Osteocyte (in vitro differentiated cells): ENCODE measurements at regions not wholly inside any gene's neighbourhood (a gene's known extent, or its start where the extent isn't known, plus 50 kb on each side); places are given as distances from the start of the nearest gene placed in this dataset.

Source experiments
- DNase-seq: peaks from one replicate; pipeline ENCODE4 v3.0.0; 2021; ENCODE audit warnings: mixed read lengths; ENCODE audit not compliant: unreplicated experiment; ENCODE audit errors: extremely low spot score
- H3K27ac Mint-ChIP-seq: one replicate; pipeline ENCODE4 v1.8.0; 2021; ENCODE audit warnings: mild to moderate bottlenecking, mixed read lengths; ENCODE audit not compliant: unreplicated experiment
- H3K27me3 Mint-ChIP-seq: one replicate; pipeline ENCODE4 v1.8.0; 2021; ENCODE audit warnings: mixed read lengths; ENCODE audit not compliant: unreplicated experiment
- H3K36me3 Mint-ChIP-seq: one replicate; pipeline ENCODE4 v1.8.0; 2021; ENCODE audit warnings: mixed read lengths; ENCODE audit not compliant: unreplicated experiment
- H3K4me1 Mint-ChIP-seq: one replicate; pipeline ENCODE4 v1.8.0; 2021; ENCODE audit warnings: mixed read lengths; ENCODE audit not compliant: unreplicated experiment
- H3K4me3 Mint-ChIP-seq: one replicate; pipeline ENCODE4 v1.8.0; 2021; ENCODE audit warnings: mild to moderate bottlenecking, moderate library complexity, mixed read lengths; ENCODE audit not compliant: unreplicated experiment
- H3K9me3 Mint-ChIP-seq: one replicate; pipeline ENCODE4 v1.8.0; 2021; ENCODE audit warnings: mixed read lengths; ENCODE audit not compliant: unreplicated experiment
- CTCF ChIP-seq: fragments of 200-600 bp; sonication (generic); IDR thresholded peaks from 2 replicates; pipeline ENCODE4 v1.5.0; 2021; ENCODE audit warnings: antibody characterized with exemption, mild to moderate bottlenecking, moderate library complexity

- Mint-ChIP-seq H3K9me3 (peaks cover 5% of the 10 kb centered on the region), H3K27me3 (no peaks in the 10 kb centered on the region), H3K4me1 (no peaks in the 10 kb centered on the region), H3K4me3 (no peak overlapping the region), H3K27ac (no peak overlapping the region), H3K36me3 (peaks cover 2% of the 10 kb centered on the region)
- no peak for TF ChIP-seq CTCF
- no peak for DNase-seq
These were observed 1301.4 kb downstream of the PLA2G4A start for GRCh38 chr1:188129856-188130838.

- Mint-ChIP-seq H3K4me3 (no peak overlapping the region), H3K27ac (no peak overlapping the region)
These were observed 1308.5 kb downstream of the PLA2G4A start for GRCh38 chr1:188137221-188137620.

GRCh38 chr1:188140958-188141357 is 1312.2 kb downstream of the PLA2G4A start:
- no peak for DNase-seq

More at GRCh38 chr1:188137221-188137620, 1308.5 kb downstream of the PLA2G4A start:
- Mint-ChIP-seq H3K36me3 (no peaks in the 10 kb centered on the region), H3K4me1 (peaks cover 2% of the 10 kb centered on the region), H3K9me3 (peaks cover 5% of the 10 kb centered on the region), H3K27me3 (no peaks in the 10 kb centered on the region)
- TF ChIP-seq CTCF = no peak
- no peak for DNase-seq

GRCh38 chr1:188154196-188154595 is 1325.4 kb downstream of the PLA2G4A start:
- Mint-ChIP-seq H3K27ac (no peak overlapping the region), H3K4me3 (no peak overlapping the region), H3K27me3 (no peaks in the 10 kb centered on the region), H3K4me1 (no peaks in the 10 kb centered on the region), H3K36me3 (no peaks in the 10 kb centered on the region), H3K9me3 (no peaks in the 10 kb centered on the region)
- no peak for DNase-seq
- TF ChIP-seq CTCF = no peak

More at GRCh38 chr1:188140958-188141357, 1312.2 kb downstream of the PLA2G4A start:
- peaks cover 4% of the 10 kb centered on the region for H3K9me3 Mint-ChIP-seq
- TF ChIP-seq CTCF = no peak
- no peaks in the 10 kb centered on the region for H3K36me3 Mint-ChIP-seq
- peaks cover 2% of the 10 kb centered on the region for H3K4me1 Mint-ChIP-seq
- no peak overlapping the region for H3K27ac Mint-ChIP-seq
- H3K4me3 Mint-ChIP-seq = no peak overlapping the region
- H3K27me3 Mint-ChIP-seq = no peaks in the 10 kb centered on the region

GRCh38 chr1:188154761-188155160 is 1326.0 kb downstream of the PLA2G4A start:
- Mint-ChIP-seq H3K27ac (no peak overlapping the region), H3K9me3 (no peaks in the 10 kb centered on the region), H3K36me3 (no peaks in the 10 kb centered on the region), H3K4me3 (no peak overlapping the region), H3K4me1 (no peaks in the 10 kb centered on the region), H3K27me3 (no peaks in the 10 kb centered on the region)
- no peak for DNase-seq
- TF ChIP-seq CTCF = no peak
